T-helper 2 cell treated with Interferon-gamma antibody and Interleukin-4, amounts not matched to agents 100 ng/mL and 5 ng/mL, for 36 hours (primary cell): ENCODE measurements at regions not wholly inside any gene's neighbourhood (a gene's known extent, or its start where the extent isn't known, plus 50 kb on each side); places are given as distances from the start of the nearest gene placed in this dataset.
"Not testable (repeated sequence)": the region's sequence is repeated elsewhere in the genome, so short reads cannot be mapped to it uniquely, and the experiment has no call there.

Source experiments
- intact Hi-C: fragments of 100-400 bp; cut with micrococcal nuclease; formaldehyde crosslinking; loops from one replicate; pipeline ENCODE4 v1.15.1; 2023

DNA sequence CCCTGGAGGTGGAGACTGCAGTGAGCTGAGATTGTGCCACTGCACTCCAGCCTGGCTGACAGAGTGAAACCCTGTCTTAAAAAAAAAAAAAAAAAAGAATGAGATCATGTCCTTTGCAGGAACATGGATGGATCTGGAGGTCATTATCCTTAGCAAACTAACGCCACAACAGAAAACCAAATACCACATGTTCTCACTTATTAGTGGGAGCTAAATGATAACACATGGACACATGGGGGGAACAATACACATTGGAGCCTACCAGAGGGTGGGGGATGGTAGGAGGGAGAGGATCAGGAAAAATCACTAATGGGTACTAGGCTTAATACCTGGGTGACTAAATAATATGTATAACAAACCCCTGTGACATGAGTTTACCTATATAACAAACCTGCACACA is 108.0 kb upstream of the FHL2 start:
- intact Hi-C loops = not testable (repeated sequence)

DNA sequence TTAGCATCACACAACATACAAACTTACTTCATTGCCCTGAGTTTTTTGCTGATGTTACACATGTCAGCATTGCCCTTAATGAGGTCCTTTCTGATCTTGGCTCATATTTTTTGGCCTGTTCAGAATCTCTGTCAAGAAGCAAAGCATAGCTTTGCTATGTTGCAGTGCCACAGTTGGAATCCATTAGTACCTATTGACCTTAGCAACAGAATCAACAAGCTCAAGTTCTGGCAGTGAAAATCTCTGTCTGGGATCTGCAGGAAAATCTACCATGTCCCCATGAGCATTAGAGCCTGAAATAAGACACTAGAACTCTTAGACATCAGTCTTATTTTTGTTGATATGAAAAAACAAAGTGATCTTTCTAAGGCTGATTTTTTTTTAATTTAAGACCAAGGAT is 105.6 kb upstream of the FHL2 start:
- intact Hi-C loops = no loop called here

DNA sequence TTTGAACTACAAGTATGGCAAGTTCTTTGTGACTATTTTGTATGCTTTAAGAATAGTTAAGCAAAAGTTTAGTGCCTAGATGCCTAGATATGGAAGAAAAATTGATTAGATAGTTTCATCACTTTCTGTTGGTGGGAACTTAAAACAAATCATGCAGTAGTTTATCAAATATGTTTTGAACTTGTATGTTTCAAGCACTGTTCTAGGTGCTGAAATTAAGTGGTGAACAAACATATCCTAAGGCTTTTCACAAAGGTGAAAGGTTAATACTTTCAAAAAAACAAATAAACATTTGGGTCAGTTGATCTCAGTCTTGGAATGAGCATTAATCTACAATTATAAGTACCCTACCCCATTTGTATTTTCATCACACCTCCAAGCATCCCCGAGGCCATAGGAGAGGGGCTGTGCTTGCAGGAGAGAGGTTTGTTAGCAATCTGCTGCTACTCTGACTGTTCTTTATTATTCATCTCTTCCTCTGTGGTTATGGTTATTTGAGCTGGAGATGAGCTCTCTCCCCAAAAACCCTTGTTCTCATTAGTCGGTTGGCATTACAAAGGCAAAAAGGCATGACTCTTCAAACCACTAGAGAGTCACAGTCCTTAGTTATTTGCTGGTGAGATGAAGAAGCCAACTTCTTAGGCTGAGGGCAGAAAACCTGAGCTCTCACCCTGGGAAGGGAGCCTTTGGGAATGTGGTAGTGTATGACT is 103.9 kb upstream of the FHL2 start:
- intact Hi-C loops = no loop called here

DNA sequence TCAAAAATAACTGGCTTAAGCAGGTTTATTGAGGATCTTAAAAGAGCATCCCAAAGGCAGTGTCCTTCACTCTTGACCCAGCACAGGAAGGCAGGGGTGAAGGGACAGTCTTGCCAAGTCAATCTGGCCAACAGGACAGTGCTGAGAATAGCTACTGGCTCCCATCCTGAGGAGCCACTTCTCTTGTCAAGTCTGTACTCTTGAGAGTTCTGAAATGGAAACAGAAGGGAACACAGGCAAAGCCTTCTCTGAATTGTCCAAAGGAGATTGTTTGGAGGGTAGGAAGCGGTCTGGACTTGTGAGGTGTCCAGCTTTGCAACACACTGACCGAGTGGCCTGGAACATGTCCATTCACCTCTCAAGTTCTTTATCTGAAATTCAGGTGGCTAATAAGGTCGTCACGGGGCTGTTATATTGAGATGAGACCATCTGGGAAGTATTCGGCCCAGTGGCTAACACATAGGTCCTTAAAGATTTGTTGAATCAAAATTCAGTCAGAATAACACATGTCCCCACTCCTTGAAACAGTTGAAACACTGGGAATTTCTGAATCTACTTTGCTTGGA is 99.5 kb upstream of the FHL2 start:
- intact Hi-C loops = no loop called here

DNA sequence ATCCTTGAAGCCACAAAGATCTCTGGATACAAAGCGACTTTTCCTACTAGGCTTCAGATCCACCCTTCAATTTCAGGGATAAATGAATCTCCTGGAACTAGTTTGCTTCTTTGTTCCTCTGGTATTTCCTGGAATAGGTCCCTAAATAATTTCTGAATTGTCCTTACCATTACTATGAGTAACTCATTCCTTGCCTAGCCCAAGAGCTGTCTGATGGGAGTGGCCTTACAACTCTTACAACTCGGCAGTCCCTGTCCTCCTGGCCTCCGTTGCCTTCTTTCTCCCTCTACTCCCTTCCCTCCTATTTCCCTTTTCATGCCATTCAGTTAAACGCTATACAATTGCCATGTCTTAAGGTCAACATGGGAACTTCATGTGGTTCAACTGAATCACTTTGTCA is 98.2 kb upstream of the FHL2 start:
- intact Hi-C loops = no loop called here

DNA sequence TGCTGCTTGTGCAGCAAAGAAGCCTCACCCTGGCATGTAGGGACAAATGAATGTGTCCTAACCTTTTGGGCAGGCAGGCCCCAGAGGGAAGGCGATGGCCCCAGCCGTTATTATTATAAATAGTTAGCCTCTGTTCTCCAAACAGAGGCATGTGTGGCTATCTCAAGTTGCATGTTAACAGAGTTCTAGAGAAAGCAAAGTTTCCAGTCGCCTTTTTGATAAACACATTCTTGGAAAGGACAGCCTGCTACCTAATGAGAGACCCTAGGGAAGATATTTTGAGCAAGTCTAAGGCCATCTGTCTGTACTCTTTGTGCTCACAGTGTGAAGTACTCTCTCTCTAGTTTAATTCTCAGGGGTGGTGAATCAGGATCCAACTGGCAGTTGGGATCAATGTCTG is 97.4 kb upstream of the FHL2 start:
- intact Hi-C loops = no loop called here

DNA sequence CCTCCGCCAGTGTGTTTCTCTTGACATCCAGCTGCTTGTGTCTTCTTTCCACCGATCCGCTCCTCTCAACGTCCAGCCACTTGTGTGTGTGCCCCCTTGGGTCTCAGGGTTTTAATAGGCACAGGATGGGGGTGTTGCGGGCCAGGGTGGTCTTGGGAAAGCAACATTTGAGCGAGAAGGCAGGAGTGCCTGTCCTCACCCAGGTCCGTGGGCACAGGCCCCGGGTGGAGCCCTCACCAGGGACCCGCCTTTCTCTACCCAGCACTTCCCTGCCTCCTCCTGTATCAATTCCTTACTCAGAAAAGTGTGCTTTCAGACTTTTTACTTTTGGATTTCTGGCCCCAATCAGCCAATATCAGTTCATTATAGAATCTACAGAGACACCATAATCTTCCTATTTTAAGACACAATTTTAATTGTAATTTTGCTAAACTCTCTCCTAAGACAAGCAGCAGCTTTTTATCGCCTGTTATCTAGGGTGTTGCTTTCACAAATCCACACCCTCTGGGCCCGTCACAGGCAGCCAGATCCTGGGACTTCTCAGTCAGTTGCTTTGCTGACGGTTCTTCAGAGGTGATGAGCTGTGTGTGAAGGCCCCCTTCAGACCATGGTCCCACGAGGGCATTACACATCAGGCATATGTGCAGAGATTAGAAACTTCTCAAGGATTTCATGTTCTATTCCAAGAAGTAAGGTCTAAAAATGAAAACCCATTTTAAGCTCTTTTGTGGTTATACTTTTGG is 96.0 kb upstream of the FHL2 start:
- intact Hi-C loops = no loop called here

DNA sequence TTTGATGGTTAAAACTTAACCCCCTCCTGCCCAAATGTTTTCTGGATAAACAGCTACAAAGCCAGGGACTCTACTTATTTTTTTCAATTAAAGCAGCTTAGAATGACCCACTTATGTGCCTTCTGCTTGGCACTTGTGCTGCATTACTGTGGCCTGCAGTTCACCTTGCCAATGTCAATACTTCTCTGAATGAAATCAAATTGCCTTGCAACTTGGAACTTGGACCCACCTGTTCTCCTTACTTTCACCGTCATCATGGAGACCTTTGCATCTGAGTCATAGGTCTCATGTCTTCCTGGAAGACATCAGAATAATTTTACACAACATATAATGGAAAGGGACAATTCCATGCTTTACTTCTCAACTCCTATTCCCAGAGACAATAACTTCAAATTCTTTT is 92.1 kb upstream of the FHL2 start:
- intact Hi-C loops = no loop called here

DNA sequence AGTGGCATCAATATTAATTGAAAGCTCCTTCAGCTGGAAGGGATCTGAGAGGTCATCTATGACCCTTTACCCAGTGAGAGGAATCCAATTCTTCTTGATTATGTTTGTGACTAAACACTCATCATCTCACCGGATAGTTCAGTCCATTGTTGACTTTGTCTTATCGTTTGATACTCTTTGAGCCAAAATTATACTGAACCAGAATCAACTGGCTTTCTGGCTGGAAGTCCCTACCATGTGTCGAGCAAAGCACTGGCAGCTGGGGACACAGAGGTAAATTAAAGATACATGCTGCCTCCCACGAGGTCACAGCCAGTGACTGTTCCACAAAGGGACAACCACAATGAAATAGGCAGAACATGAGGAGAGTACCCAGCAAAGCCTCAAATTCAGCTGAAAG is 91.4 kb upstream of the FHL2 start:
- intact Hi-C loops = no loop called here

DNA sequence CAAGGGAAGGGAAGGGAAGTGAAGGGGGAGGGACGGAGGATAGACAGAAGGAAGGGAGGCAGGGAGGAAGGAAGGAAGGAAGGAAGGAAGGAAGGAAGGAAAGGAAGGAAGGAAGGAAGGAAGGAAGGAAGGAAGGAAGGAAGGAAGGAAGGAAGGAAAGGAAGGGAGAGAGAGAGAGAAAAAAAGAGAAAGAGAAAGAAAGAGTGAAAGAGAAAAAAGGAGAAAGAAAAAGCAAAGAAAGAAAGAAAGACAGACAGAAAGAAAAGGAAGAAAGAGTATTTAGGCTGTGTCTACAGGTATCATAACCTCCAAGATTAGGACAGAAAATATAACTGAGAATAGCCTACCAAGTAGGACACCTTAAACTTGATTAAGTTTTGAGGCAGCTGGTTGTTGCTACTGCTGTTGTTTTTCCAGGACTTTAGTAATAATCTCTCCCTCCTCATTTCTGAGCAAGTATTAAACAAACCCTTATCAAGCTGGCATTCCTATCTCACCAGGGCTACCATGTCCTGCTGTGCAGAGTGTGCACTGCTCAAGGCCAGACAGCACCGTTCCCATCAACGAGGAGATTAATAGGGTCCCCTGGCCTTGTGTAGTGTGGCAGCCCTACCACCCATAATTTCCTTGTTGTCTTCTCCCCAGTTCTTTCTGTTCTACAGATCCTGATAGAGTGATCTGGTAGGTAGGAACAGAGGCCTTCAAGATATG is 90.5 kb upstream of the FHL2 start:
- intact Hi-C loops = no loop called here

DNA sequence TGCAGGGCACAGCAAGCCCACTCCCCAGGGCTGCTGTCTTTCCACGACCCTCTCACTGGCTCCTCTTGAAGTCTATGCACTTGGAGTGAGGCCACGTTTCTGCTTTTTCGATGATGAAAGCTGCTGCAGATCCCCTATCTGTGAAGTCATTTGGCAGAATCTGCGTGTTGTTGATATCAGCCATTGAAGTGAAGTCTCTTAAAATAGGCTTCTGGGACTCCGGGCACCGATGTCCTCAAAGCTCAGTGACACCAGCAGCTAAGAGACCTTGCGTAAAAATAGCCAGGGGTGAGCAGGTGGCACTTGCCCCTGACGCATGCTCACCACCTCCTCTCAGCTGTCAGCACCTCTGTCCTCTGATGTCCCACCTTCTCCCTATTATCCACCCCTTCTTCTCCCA is 89.4 kb upstream of the FHL2 start:
- intact Hi-C loops = no loop called here

DNA sequence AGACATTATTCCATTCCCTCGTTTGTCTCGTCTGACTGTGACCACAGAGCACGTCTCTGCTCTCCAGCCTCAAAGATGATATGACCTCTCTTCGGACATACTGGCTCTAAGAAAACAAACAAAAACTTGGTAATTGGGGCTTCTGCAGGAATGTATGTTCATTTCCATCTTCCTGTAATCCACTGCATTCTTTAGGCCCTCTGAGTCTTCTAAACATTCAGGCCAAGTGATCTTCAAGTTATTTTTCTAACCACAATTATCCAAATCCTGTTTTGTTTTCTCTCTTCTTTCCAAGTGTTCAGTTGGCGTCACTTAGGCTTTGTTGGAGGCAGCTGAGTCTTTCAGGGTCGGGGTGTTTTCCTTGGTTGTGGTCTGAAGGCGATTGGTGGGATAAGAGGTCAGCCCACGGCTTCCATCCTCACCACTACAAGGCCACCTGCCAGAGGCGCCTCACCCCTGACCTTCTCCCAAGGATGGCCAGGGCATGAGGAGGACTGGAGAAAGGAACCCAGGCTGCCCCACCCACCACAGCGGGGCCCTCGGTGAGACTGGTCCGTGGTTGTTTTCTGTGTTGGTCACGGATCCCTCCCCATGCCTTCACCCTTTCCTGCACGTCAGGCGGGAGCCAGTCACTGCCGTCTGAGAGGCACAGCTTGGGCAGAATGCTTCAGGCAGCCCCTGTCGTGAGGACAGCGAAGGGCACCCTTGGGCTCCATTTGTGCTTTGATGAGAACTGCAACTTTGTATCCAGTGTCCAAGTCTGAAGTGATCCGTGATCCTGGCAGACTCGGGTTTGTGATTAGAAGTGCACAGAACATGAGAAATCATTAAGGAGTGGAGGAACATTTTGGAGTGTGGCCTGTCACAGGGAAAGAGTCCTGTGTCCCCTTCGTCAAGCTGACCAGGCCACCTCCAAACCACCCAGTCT is 88.6 kb upstream of the FHL2 start:
- intact Hi-C loops = no loop called here

DNA sequence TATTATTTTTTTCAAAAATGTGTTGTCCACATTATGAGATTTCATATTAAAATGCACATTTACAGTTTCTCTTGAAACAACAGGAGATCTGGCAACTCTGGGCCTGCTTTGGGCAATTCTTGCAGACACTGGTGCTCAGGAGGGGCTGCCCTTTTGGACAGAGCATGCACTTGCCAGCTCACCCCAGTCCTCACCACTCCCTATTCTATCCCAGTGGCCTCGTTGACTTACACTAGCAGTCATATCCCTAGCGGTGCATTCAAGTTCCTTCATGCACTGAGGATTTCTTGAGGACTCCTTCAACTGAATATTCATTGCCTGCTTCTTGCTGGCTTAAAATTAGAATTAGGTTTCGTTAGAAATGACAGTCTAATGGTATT is 87.9 kb upstream of the FHL2 start:
- intact Hi-C loops = no loop called here

DNA sequence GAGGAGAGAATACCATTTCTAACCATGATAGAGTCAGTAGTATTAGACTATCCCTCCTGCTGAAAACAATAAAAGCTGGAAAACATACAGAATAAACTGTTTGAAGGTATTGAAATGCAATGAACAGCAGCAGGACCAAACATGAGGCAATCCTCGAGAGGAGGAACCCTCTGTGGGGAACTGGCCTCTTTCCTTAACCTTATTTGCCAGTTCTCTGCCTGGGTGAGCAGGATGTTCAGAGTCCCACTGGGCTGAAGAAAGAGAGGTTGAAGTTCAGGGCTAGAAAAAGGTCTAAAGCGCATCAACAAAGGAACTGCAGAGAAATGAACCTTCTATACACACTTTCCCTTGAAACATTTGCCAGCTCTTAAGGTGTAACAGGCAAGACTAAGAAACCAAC is 79.8 kb upstream of the FHL2 start:
- intact Hi-C loops = no loop called here

DNA sequence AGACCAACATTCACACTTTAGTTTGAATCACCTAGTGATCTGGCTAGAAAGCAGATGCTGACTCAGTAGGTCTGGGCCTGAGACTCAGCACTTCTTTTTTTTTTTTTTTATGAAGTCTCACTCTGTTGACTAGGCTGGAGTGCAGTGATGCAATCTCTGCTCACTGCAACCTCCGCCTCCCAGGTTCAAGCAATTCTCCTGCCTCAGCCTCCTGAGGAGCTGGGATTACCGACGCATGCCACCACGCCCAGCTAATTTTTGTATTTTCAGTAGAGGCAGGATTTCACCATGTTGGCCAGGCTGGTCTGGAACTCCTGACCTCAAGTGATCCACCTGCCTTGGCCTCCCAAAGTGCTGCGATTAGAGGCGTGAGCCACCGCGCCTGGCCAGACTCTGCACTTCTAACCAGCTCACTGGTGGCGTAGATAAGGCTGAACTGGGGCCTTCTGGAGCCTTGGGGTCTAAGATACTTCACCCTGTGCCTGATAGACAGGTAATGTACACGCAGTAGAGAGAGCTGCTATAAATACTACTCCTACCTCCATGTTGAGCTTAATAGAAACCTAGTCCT is 78.3 kb upstream of the FHL2 start:
- intact Hi-C loops = not testable (repeated sequence)

DNA sequence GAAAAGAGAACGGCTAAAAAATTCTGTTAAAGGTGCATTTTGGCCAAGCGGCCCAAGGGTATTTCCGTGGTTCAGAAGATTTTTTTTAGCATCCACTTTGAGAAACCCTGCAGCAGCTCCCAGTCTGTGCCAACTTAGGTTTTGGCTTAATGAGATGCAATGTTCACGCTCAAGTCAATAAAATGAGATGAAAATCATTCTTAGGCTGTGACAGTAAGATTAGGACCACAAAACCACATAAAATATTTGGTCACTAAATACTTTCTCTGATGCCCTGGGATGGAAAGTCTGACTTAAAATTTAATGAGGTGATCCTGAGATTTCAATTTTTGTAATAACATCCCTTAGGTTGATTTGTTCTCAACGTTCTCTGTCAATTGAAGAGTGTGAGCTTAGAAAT is 74.2 kb upstream of the FHL2 start:
- intact Hi-C loops = no loop called here

DNA sequence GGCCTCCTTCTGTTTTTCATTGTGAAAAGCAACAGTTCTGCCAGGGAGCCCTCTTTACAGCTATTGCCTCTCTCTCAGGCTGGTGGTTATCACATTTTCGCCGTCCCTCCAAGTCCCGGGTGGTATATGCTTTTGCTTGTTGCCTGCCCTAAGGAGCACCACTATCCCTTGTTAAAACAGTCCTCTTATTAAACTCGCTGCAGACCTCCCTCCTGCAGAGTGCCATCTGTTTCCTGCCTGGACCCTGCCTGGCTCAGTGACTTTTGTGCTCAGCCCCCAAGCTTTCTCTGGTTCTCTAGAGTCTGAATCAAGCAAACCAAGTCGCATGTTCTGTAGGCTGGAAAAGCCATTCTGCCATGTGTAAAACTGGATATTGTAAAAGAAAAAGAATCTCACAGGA is 72.1 kb upstream of the FHL2 start:
- intact Hi-C loops = no loop called here

DNA sequence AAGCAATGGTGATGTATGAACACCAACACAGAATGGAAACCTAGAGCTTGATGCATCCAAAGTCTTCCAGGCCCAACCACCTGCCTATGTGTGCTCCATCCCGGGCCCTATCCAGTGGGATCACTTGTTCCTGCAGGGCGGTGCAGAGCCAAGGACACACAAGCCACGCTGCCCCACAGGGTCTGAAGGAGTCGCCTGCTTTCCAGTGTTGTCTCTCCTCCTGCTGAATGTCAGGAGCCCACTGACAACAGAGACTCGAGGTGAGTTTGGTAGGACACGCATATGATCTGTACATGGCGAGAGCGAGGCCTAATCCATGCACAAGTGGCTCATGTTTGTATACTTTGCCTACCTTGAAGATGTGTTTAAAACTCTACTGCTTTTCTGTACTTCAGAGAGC is 70.9 kb upstream of the FHL2 start:
- intact Hi-C loops = no loop called here

DNA sequence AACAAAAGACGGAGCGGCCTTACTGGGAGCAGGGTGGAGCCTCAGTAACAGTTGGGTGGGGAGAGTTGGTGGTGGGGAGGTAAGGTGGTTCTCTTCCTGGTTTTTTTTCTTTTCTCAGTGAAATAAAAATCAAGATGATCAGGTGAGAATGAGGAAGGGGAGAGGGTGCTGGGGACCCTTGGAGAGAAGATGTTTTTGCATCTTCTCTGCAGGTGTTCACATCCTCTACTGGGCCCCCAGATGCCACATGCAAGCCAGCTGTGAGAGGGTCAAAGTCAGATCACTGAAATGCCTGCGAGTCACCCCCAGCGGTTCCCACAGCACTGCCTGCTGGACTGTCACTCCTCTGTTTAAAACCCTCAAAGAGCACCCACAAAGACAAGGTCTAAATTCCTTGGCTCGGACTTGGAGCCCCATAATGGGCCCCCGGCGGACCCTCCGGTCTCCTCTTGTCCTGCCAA is 69.8 kb upstream of the FHL2 start:
- intact Hi-C loops = no loop called here

DNA sequence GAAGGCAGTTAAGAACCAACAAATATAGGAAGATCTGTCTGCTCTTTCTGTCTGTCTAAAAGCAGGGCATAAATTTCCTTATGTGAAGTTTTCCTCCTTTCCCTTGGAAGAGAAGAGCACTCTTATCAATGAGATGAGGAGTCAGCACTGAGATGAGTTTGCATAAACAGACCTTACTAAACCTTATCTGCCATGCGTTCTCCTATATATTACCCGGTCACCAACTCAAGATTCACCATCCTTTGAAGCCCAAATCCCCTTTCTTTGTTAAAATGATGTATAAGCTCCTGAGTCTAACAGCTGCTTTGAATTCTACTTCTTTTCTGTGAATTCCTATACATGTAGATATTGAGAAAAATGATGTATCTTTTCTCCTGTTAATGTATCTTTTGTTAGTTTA is 65.5 kb upstream of the FHL2 start:
- intact Hi-C loops = no loop called here
